Neutrophil (primary cell): ENCODE measurements at regions not wholly inside any gene's neighbourhood (a gene's known extent, or its start where the extent isn't known, plus 50 kb on each side); places are given as distances from the start of the nearest gene placed in this dataset.

Source experiments
- H3K27ac ChIP-seq: fragments of 200-600 bp; sonication (generic); 2 replicates; pipeline ENCODE4 v1.5.1; 2016; ENCODE audit warnings: mild to moderate bottlenecking, moderate library complexity
- H3K27me3 ChIP-seq: fragments of 200-600 bp; sonication (generic); 2 replicates; pipeline ENCODE4 v1.6.0; 2016; ENCODE audit warnings: mild to moderate bottlenecking
- H3K36me3 ChIP-seq: fragments of 200-600 bp; sonication (generic); 2 replicates; pipeline ENCODE4 v1.5.1; 2017
- H3K4me1 ChIP-seq, 2 experiments: fragments of 200-600 bp in 1 of 2; sonication (generic) in 1 of 2; 1 replicate in 1 of 2; 2 replicates in 1 of 2; pipeline versions ENCODE4 v1.5.1 to v1.6.1; 2013 to 2016; ENCODE audit warnings: low read depth in 1 of 2, low read length in 1 of 2, mild to moderate bottlenecking in 1 of 2, moderate library complexity in 1 of 2; ENCODE audit not compliant: control insufficient read depth in 1 of 2, insufficient read depth in 1 of 2
- H3K4me3 ChIP-seq, 2 experiments: fragments of 200-600 bp in 1 of 2; sonication (generic) in 1 of 2; 1 replicate in 1 of 2; 2 replicates in 1 of 2; pipeline ENCODE4 v1.5.1; 2013 to 2016; ENCODE audit warnings: low read depth in 1 of 2, low read length in 1 of 2, mild to moderate bottlenecking in 1 of 2, moderate library complexity in 1 of 2
- H3K9me3 ChIP-seq: fragments of 200-600 bp; sonication (generic); 2 replicates; pipeline ENCODE4 v1.5.1; 2016
- CTCF ChIP-seq: fragments of 200-600 bp; sonication (generic); IDR thresholded peaks from 2 replicates; pipeline ENCODE4 v1.5.1; 2016; ENCODE audit warnings: antibody characterized with exemption

GRCh38 chr11:119814766-119815165 is 85.8 kb upstream of the NECTIN1 start:
- H3K4me3 ChIP-seq, result no peak overlapping the region
- H3K4me1 ChIP-seq, result no peaks in the 10 kb centered on the region
- H3K36me3 ChIP-seq, result no peaks in the 10 kb centered on the region
- no peaks in the 10 kb centered on the region for H3K9me3 ChIP-seq
- no peak for TF ChIP-seq CTCF
- peaks cover 27% of the 10 kb centered on the region for H3K27me3 ChIP-seq
- H3K27ac ChIP-seq, result no peak overlapping the region

DNA sequence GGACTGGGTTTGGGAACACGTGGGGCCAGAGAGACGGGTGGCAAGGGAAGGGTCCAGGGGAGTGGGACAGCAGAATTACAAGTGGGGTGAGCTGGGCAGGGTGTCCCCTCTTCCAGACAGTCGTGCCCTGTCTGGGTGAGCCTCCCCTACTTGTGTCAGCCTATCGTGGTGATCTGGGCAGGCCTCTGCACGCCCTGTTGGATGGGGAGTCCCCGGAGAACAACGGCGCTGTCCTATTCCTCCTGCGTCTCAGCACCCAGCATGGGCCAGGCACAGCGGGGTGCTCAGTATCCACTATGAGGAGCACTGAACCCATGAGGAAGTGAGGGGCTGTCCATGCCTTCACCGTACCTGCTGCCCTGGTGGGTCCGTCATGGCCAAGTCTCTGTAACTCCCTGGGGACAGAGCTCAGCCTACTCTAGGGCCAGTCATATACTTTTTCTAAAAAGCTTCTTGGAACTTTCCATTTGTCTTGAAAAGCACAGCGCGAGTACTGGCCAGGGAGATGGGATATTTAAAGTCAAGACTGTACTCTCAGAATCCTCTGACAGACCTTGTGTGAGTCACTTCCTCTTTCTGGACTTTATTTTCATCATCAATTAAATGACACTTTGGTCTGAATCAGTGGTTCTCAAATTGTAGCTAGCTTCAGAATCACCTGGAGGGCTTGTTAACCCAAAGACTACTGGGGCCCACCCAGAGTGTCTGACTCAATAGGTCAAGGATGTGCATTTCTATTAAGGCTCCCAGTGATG is 81.7 kb upstream of the NECTIN1 start:
- no peak overlapping the region for H3K27ac ChIP-seq
- TF ChIP-seq CTCF, result no peak

GRCh38 chr11:119809346-119809745 is 80.3 kb upstream of the NECTIN1 start:
- H3K4me1 ChIP-seq, result no peaks in the 10 kb centered on the region
- peaks cover 31% of the 10 kb centered on the region for H3K27me3 ChIP-seq
- no peak overlapping the region for H3K4me3 ChIP-seq
- H3K36me3 ChIP-seq, result no peaks in the 10 kb centered on the region
- TF ChIP-seq CTCF, result no peak
- H3K27ac ChIP-seq, result no peak overlapping the region
- no peaks in the 10 kb centered on the region for H3K9me3 ChIP-seq

More for the DNA sequence above, 81.7 kb upstream of the NECTIN1 start:
- no peaks in the 10 kb centered on the region for H3K9me3 ChIP-seq
- H3K4me1 ChIP-seq, result no peaks in the 10 kb centered on the region
- no peaks in the 10 kb centered on the region for H3K36me3 ChIP-seq
- no peak overlapping the region for H3K4me3 ChIP-seq
- peaks cover 33% of the 10 kb centered on the region for H3K27me3 ChIP-seq

GRCh38 chr11:119808407-119809185 is 79.6 kb upstream of the NECTIN1 start:
- Histone ChIP-seq H3K4me1 (no peaks in the 10 kb centered on the region), H3K4me3 (no peak overlapping the region), H3K9me3 (no peaks in the 10 kb centered on the region), H3K27ac (no peak overlapping the region), H3K27me3 (peaks cover 24% of the 10 kb centered on the region), H3K36me3 (no peaks in the 10 kb centered on the region)
- no peak for TF ChIP-seq CTCF

GRCh38 chr11:119807841-119808240 is 78.8 kb upstream of the NECTIN1 start:
- no peak for TF ChIP-seq CTCF
- H3K27me3 ChIP-seq, result peaks cover 23% of the 10 kb centered on the region

More at GRCh38 chr11:119807841-119808240, 78.8 kb upstream of the NECTIN1 start:
- Histone ChIP-seq H3K36me3 (no peaks in the 10 kb centered on the region), H3K27ac (no peak overlapping the region), H3K4me1 (no peaks in the 10 kb centered on the region), H3K9me3 (no peaks in the 10 kb centered on the region), H3K4me3 (no peak overlapping the region)
